GM21737 (cell line): ENCODE measurements at regions not wholly inside any gene's neighbourhood (a gene's known extent, or its start where the extent isn't known, plus 50 kb on each side); places are given as distances from the start of the nearest gene placed in this dataset.

Experiments used
- ATAC-seq: cut with Tn5 transposase; IDR thresholded peaks from one replicate; pipeline ENCODE4 v1.9.1; 2021; ENCODE audit warnings: mild to moderate bottlenecking, moderate library complexity; ENCODE audit not compliant: unreplicated experiment

- ATAC-seq, result no peak
Observed at GRCh38 chr1:221444346-221444745, 297.5 kb downstream of the DUSP10 start.

- ATAC-seq, result no peak
Observed at GRCh38 chr1:221448585-221449175, 293.2 kb downstream of the DUSP10 start.

GRCh38 chr1:221449194-221449593 lies 292.7 kb downstream of the DUSP10 start:
- ATAC-seq, result no peak

GRCh38 chr1:221449801-221450470 lies 292.0 kb downstream of the DUSP10 start:
- ATAC-seq, result no peak

- no peak for ATAC-seq
Observed at GRCh38 chr1:221451741-221452140, 290.1 kb downstream of the DUSP10 start.

- no peak for ATAC-seq
Observed at GRCh38 chr1:221454096-221454495, 287.8 kb downstream of the DUSP10 start.

- no peak for ATAC-seq
Observed at GRCh38 chr1:221456918-221457317, 285.0 kb downstream of the DUSP10 start.

GRCh38 chr1:221457685-221458446 lies 284.0 kb downstream of the DUSP10 start:
- ATAC-seq, result no peak

GRCh38 chr1:221458447-221459156 lies 283.3 kb downstream of the DUSP10 start:
- no peak for ATAC-seq

GRCh38 chr1:221459558-221459957 lies 282.3 kb downstream of the DUSP10 start:
- ATAC-seq, result no peak

GRCh38 chr1:221462345-221462744 lies 279.5 kb downstream of the DUSP10 start:
- ATAC-seq, result no peak

- ATAC-seq, result no peak
Observed at GRCh38 chr1:221468546-221468945, 273.3 kb downstream of the DUSP10 start.

GRCh38 chr1:221469476-221469875 lies 272.4 kb downstream of the DUSP10 start:
- no peak for ATAC-seq

GRCh38 chr1:221470000-221470698 lies 271.7 kb downstream of the DUSP10 start:
- ATAC-seq, result no peak

- ATAC-seq, result no peak
Observed at GRCh38 chr1:221473411-221473810, 268.5 kb downstream of the DUSP10 start.

GRCh38 chr1:221477252-221477651 lies 264.6 kb downstream of the DUSP10 start:
- no peak for ATAC-seq

- ATAC-seq, result peak; percentile 78
Observed at GRCh38 chr1:221478050-221478949, 263.6 kb downstream of the DUSP10 start.

- no peak for ATAC-seq
Observed at GRCh38 chr1:221487781-221488524, 253.9 kb downstream of the DUSP10 start.

GRCh38 chr1:221488550-221488949 lies 253.3 kb downstream of the DUSP10 start:
- no peak for ATAC-seq
